OCI-LY7 (cell line): ENCODE measurements at regions not wholly inside any gene's neighbourhood (a gene's known extent, or its start where the extent isn't known, plus 50 kb on each side); places are given as distances from the start of the nearest gene placed in this dataset.
"Not testable (repeated sequence)": the region's sequence is repeated elsewhere in the genome, so short reads cannot be mapped to it uniquely, and the experiment has no call there.

ENCODE experiments used
- EZH2phosphoT487 ChIP-seq: fragments of 200-600 bp; sonication (generic); IDR thresholded peaks from 2 replicates; pipeline ENCODE4 v1.6.1; 2018; ENCODE audit warnings: low read depth, borderline replicate concordance, mild to moderate bottlenecking, mixed run types, antibody characterized with exemption, low read length, moderate library complexity, mixed read lengths
- TF ChIP-seq, protein P1 (sequence below): fragments of 200-600 bp; sonication (generic); conservative IDR thresholded peaks from 2 replicates; pipeline ENCODE4 v1.5.1; 2014; ENCODE audit warnings: mild to moderate bottlenecking, antibody characterized with exemption, low read length, moderate library complexity, mixed read lengths

GRCh38 chr6:68195753-68196152 is 439.3 kb upstream of the ADGRB3 start:
- TF ChIP-seq, protein P1, sequence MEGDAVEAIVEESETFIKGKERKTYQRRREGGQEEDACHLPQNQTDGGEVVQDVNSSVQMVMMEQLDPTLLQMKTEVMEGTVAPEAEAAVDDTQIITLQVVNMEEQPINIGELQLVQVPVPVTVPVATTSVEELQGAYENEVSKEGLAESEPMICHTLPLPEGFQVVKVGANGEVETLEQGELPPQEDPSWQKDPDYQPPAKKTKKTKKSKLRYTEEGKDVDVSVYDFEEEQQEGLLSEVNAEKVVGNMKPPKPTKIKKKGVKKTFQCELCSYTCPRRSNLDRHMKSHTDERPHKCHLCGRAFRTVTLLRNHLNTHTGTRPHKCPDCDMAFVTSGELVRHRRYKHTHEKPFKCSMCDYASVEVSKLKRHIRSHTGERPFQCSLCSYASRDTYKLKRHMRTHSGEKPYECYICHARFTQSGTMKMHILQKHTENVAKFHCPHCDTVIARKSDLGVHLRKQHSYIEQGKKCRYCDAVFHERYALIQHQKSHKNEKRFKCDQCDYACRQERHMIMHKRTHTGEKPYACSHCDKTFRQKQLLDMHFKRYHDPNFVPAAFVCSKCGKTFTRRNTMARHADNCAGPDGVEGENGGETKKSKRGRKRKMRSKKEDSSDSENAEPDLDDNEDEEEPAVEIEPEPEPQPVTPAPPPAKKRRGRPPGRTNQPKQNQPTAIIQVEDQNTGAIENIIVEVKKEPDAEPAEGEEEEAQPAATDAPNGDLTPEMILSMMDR: not testable (repeated sequence)
- TF ChIP-seq EZH2phosphoT487: not testable (repeated sequence)
